ENCODE measurements at regions not wholly inside any gene's neighbourhood (a gene's known extent, or its start where the extent isn't known, plus 50 kb on each side); places are given as distances from the start of the nearest gene placed in this dataset.

DNA sequence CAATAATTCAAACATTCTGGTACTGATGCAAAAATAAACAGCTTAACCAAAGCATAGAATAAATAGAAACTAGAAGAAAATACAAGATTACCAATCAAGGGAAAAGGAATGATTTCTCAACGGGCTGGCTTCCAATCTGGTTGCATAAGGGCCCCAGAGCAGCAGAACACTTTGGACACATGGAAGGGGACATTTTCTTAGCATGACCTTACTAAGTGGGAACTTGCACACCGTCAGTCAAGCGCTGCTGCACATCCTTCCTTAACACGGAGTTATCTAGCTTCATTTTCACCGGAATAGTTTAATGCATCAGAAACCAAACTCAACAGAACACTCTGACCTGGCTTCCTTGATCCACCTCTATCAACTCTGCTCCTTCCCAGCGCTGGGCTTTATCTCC lies 388.5 kb downstream of the VPS13C start:
- FAIRE-seq (no peak), DNase-seq (ENCODE audit: insufficient read length, low spot score) (no peak)
- TF ChIP-seq, protein P1, sequence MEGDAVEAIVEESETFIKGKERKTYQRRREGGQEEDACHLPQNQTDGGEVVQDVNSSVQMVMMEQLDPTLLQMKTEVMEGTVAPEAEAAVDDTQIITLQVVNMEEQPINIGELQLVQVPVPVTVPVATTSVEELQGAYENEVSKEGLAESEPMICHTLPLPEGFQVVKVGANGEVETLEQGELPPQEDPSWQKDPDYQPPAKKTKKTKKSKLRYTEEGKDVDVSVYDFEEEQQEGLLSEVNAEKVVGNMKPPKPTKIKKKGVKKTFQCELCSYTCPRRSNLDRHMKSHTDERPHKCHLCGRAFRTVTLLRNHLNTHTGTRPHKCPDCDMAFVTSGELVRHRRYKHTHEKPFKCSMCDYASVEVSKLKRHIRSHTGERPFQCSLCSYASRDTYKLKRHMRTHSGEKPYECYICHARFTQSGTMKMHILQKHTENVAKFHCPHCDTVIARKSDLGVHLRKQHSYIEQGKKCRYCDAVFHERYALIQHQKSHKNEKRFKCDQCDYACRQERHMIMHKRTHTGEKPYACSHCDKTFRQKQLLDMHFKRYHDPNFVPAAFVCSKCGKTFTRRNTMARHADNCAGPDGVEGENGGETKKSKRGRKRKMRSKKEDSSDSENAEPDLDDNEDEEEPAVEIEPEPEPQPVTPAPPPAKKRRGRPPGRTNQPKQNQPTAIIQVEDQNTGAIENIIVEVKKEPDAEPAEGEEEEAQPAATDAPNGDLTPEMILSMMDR (IDR thresholded peaks at IDR 0.05; ENCODE audit: insufficient read depth, missing control alignments), result no peak

DNA sequence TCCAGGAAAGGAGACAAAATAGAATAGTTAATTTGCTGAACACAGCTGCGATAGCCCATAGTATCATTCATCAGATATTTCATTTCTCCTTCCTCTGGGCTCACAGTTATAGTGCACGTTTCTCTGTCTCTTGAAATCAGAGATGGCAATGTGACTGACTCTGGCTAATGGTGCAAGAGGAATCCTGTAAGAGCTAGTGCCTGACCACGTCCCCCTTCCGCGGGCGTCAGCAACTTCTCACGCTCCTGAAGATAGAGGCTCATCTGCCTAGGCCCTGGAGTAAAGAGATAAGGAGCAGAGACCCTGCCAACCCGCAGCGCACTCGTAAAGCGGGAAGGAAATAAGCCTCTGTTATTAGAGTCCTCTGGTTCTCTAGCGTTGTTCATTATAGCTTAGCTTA lies 391.8 kb downstream of the VPS13C start:
- TF ChIP-seq, protein P1 (IDR thresholded peaks at IDR 0.05; ENCODE audit: insufficient read depth, missing control alignments), result no peak
- no peak for FAIRE-seq
- DNase-seq (ENCODE audit: insufficient read length, low spot score), result no peak

DNA sequence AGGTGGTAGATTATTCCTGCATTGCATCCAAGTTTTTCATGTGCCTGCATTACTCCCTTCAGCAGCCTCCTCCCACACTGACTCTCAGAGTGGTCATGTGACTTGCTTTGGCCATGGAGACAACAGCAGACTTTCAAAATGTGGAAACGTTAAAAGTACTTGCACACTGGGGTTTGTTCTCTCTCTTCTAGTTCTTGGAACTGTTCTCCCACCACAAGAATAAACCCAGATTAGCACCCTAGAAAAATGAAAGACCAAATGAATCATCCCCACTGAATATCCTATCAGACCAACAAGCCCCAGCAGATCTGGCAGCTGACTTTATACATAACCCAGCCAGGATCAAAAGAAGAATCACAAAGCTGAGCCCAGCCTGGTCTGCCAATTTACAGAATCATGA lies 398.5 kb downstream of the VPS13C start:
- TF ChIP-seq, protein P1 (IDR thresholded peaks at IDR 0.05; ENCODE audit: insufficient read depth, missing control alignments), result no peak
- DNase-seq (ENCODE audit: insufficient read length, low spot score), result no peak
- no peak for FAIRE-seq

DNA sequence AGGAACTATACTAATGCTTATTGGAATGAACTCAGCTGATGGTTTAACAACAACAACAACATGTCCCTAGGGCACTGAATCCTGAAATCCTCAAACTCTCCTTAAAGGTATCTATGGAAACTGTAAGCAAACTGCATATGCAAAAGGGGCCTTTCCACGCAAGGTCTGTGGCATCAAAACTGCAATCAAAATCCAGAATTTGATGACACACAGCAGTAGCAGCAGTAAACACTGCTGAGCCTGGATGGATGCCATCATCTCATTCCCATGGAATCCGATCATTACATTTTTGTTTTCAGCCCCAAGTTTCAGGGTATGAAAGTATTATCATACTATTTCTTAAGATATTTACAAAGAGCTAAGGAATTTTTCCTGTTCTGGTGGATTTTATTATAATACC lies 399.7 kb downstream of the VPS13C start:
- FAIRE-seq, result no peak
- TF ChIP-seq, protein P1 (IDR thresholded peaks at IDR 0.05; ENCODE audit: insufficient read depth, missing control alignments), result no peak
- DNase-seq (ENCODE audit: insufficient read length, low spot score), result no peak

DNA sequence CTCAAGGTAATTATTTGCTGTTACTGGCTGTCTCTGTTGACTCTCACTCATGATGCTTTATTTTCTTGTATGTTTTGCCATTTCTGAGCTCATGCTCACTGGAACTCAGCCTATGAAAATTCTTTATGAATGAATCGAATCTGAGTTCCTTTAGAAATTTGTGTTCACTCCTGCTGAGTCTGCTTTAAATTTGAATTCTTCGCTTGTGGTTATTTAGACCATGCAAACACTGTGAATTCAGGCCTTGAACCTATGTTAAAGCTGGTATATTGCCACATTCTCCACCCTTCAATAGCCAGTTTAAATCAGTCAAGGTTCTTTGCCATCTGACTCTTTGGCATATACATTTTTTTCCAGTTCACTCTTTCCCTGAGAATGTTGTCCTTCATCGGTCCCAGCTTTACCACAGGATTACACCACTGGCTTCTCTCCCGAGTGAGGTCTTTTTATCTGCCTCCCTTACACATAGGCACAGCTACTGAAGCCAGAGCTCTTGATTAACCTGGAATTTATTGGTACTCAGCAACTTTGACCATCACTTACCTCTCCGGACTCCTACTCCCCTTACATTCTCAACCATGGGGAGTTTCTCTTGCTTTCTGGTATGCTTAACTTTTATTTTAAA lies 400.6 kb downstream of the VPS13C start:
- FAIRE-seq (no peak), DNase-seq (ENCODE audit: insufficient read length, low spot score) (no peak)
- TF ChIP-seq, protein P1 (IDR thresholded peaks at IDR 0.05; ENCODE audit: insufficient read depth, missing control alignments), result no peak

DNA sequence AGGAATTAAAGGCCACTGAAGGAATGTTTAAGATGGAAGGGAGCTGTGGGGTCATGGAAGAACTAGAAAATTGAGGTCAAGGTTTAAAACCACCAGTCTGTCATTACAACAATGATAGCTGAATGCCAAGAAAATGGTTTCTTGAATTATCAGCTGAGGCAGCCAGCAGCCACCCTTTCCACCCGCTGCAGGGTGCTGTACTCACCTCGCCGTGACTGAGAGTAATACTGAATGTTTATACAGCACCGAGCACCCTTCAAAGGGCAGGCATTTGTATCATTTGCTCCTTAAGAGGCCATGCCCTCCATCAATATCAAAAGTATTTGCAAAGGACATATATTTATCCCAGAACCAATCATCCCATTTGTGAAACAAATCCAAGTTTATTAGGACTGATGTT lies 402.8 kb downstream of the VPS13C start:
- DNase-seq (ENCODE audit: insufficient read length, low spot score) (no peak), FAIRE-seq (no peak)
- TF ChIP-seq, protein P1 (IDR thresholded peaks at IDR 0.05; ENCODE audit: insufficient read depth, missing control alignments), result no peak

DNA sequence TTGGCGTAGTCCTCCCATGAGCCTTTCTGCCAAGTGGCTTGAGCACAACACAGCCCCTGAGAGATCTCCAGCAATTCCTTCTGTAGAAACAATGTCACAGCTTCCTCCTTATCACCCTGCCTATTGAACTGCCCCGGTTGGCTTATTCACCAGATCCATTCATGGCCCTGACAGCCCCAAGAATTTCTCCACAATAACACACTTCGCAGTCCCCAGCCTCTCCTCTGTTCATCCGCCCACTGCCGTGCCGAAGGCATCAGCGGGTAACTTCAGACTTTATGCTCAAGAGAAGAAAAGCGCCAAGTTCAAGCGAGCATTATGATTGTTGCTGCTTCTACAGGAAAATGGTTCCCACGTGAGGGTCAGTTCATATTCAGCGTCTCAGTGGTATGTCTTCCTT lies 403.9 kb downstream of the VPS13C start:
- FAIRE-seq, result no peak
- DNase-seq (ENCODE audit: insufficient read length, low spot score), result no peak
- TF ChIP-seq, protein P1 (IDR thresholded peaks at IDR 0.05; ENCODE audit: insufficient read depth, missing control alignments), result no peak
